ENCODE measurements at regions not wholly inside any gene's neighbourhood (a gene's known extent, or its start where the extent isn't known, plus 50 kb on each side); places are given as distances from the start of the nearest gene placed in this dataset.

DNA sequence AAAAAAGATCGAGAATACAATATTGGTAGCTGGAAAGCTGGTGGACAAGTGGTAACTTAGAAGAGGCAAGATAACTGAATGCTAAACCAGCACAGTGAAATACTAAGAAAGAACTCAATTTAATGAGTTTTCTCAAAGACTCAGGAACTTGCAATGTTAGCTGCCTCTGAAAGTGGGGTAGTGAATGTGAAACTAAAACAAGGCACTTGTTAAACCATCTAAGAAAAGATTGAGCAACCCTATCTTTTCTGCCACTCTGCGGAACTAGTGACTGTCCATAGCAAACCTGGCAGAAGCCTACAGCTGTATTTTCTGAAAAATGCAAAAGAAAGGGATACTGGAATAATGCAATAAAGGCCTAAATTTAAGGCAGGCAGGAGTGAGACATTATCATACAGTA, 1574.4 kb upstream of the PRR20A start:
- H3K27ac Mint-ChIP-seq = no peak overlapping the region
- no peaks in the 10 kb centered on the region for H3K36me3 Mint-ChIP-seq (ENCODE audit: low read depth)
- no peak for DNase-seq
- no peaks in the 10 kb centered on the region for H3K27me3 Mint-ChIP-seq (ENCODE audit: low read depth, poor library complexity)
- H3K4me3 Mint-ChIP-seq = no peak overlapping the region
- H3K4me1 Mint-ChIP-seq = peaks cover 13% of the 10 kb centered on the region
- TF ChIP-seq, protein P1, sequence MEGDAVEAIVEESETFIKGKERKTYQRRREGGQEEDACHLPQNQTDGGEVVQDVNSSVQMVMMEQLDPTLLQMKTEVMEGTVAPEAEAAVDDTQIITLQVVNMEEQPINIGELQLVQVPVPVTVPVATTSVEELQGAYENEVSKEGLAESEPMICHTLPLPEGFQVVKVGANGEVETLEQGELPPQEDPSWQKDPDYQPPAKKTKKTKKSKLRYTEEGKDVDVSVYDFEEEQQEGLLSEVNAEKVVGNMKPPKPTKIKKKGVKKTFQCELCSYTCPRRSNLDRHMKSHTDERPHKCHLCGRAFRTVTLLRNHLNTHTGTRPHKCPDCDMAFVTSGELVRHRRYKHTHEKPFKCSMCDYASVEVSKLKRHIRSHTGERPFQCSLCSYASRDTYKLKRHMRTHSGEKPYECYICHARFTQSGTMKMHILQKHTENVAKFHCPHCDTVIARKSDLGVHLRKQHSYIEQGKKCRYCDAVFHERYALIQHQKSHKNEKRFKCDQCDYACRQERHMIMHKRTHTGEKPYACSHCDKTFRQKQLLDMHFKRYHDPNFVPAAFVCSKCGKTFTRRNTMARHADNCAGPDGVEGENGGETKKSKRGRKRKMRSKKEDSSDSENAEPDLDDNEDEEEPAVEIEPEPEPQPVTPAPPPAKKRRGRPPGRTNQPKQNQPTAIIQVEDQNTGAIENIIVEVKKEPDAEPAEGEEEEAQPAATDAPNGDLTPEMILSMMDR (IDR thresholded peaks at IDR 0.05) = no peak
- no peaks in the 10 kb centered on the region for H3K9me3 Mint-ChIP-seq

DNA sequence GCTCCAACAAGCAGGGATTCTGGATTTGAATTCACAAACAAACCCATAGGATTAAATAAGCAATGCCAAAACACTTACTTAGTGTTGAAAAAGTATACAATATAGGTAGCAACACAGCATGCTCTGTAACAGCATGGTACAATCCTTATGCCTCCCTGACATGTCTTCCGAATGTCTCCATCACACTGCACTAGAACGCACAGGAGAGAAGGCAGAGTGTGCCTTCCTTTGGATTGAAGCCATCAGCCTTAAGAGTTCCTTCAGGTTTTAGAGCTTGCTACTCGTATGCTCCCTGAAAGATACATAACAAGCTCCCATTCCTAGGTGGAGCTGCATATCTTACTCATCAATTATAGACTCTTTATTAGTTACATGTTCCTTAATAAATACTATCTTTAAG, 1573.9 kb upstream of the PRR20A start:
- H3K4me1 Mint-ChIP-seq = peaks cover 13% of the 10 kb centered on the region
- no peak overlapping the region for H3K27ac Mint-ChIP-seq
- no peak for DNase-seq
- H3K27me3 Mint-ChIP-seq (ENCODE audit: low read depth, poor library complexity) = no peaks in the 10 kb centered on the region
- H3K9me3 Mint-ChIP-seq = no peaks in the 10 kb centered on the region
- no peaks in the 10 kb centered on the region for H3K36me3 Mint-ChIP-seq (ENCODE audit: low read depth)
- H3K4me3 Mint-ChIP-seq = no peak overlapping the region
- TF ChIP-seq, protein P1 (IDR thresholded peaks at IDR 0.05) = no peak

DNA sequence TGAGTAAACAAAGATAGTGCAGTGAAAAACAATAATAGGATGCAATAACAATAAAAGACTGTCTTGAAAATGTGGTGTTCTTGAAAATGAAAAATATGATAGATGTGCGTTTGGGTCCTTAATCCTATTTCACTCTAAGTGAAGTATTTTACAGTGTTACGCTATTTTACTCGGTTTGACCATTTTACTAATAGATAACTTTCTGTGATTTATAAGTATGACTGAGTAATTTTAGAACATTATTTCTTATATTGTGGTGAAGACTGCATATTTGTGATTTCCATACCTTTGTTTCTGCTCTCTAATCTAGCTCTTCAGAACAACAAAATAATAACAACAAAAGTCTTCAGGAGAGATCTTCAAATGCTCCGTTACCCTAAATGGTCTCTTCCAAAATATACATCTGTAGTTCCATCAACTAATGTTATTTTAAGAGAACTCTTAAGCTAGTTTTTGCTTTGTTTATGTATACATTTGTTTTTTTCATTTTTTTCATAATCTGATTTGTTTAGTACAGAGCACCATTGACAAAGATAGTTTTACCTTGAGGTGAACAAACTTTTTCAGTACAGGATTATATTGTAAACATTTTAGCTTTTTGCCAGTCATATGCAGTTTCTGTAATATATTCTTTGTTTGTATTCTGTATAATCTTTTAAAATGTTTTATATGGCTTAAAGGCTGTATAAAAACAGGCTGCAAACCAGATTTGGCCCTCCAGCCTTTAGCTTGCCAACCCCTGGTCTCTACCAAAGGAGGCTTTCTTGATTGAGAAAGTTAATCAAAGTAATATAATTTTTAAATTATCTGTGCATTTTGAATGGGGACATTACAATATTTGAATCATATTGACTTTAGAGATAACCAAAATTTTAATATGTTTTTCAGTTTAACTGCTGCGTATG, 1572.7 kb upstream of the PRR20A start:
- no peak overlapping the region for H3K4me3 Mint-ChIP-seq
- H3K9me3 Mint-ChIP-seq = no peaks in the 10 kb centered on the region
- H3K36me3 Mint-ChIP-seq (ENCODE audit: low read depth) = no peaks in the 10 kb centered on the region

DNA sequence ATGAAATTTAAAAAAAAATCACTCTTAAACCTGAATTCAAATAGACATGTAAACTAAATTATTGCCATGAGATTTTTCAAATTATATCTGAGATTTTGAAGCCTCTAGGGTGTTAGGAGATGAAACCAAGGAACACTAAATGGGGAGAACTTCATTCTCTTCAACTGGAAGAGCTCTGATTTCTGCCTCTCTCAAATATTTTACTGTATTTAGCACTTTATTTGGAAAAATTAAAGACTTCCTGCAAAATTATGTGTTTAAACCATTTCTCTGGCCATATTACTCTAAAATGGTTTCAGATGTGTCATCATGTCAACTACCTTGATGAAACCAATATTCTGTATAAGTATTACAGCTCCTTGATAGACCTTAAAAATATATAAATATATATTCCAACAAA, 1571.6 kb upstream of the PRR20A start:
- Mint-ChIP-seq H3K9me3 (no peaks in the 10 kb centered on the region), H3K27me3 (ENCODE audit: low read depth, poor library complexity) (no peaks in the 10 kb centered on the region), H3K27ac (no peak overlapping the region), H3K4me3 (no peak overlapping the region), H3K4me1 (peaks cover 5% of the 10 kb centered on the region), H3K36me3 (ENCODE audit: low read depth) (no peaks in the 10 kb centered on the region)
- DNase-seq = no peak
- TF ChIP-seq, protein P1 (IDR thresholded peaks at IDR 0.05) = no peak

More for the DNA sequence above, 1572.7 kb upstream of the PRR20A start:
- TF ChIP-seq, protein P1 (IDR thresholded peaks at IDR 0.05) = no peak
- peaks cover 13% of the 10 kb centered on the region for H3K4me1 Mint-ChIP-seq
- no peak for DNase-seq
- H3K27me3 Mint-ChIP-seq (ENCODE audit: low read depth, poor library complexity) = no peaks in the 10 kb centered on the region
- H3K27ac Mint-ChIP-seq = no peak overlapping the region

DNA sequence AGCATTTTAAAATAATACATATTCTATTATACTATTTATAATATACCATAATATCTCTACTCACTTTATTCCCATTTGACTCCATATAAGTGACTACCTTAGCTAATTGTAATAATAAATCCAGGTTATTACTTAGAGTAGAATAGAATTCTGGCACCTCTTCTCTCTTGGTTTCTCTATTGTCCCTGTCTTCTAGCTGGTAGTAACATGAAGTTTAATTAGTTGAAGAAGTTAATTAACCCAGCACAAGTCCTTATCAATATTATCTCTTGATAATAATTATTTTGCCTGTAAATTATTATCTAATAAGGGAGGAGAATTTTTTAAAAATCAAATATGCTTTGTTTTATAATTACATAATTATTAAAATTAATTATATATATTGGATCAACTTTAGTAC, 1571.2 kb upstream of the PRR20A start:
- TF ChIP-seq, protein P1 (IDR thresholded peaks at IDR 0.05) = no peak
- Mint-ChIP-seq H3K9me3 (no peaks in the 10 kb centered on the region), H3K27me3 (ENCODE audit: low read depth, poor library complexity) (no peaks in the 10 kb centered on the region), H3K36me3 (ENCODE audit: low read depth) (no peaks in the 10 kb centered on the region), H3K4me3 (no peak overlapping the region), H3K27ac (no peak overlapping the region), H3K4me1 (peaks cover 1% of the 10 kb centered on the region)
- no peak for DNase-seq

DNA sequence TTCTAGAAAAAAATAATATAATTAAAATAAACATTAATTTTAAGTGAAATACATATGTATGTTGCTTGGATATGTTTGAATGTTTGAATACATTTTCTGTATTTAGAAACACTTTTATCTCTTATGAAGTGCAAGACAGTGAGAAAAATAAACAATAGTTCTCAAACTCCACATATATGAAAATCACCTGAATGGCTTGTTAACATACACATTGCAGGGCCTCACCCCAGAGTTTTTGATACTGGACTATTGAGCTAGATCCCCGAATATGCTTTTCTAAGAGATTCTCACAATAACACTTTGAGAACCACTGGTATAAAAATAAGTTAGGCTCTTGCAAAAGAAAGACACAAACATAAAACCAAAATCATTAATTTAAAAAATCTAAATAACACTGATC, 1570.3 kb upstream of the PRR20A start:
- no peaks in the 10 kb centered on the region for H3K27me3 Mint-ChIP-seq (ENCODE audit: low read depth, poor library complexity)
- H3K4me1 Mint-ChIP-seq = no peaks in the 10 kb centered on the region
- no peaks in the 10 kb centered on the region for H3K36me3 Mint-ChIP-seq (ENCODE audit: low read depth)

More for the DNA sequence above, 1570.3 kb upstream of the PRR20A start:
- no peak overlapping the region for H3K4me3 Mint-ChIP-seq
- TF ChIP-seq, protein P1 (IDR thresholded peaks at IDR 0.05) = no peak
- no peak overlapping the region for H3K27ac Mint-ChIP-seq
- H3K9me3 Mint-ChIP-seq = no peaks in the 10 kb centered on the region
- no peak for DNase-seq
